SJCRH30 (cell line): ENCODE measurements at regions not wholly inside any gene's neighbourhood (a gene's known extent, or its start where the extent isn't known, plus 50 kb on each side); places are given as distances from the start of the nearest gene placed in this dataset.
"Not testable (repeated sequence)": the region's sequence is repeated elsewhere in the genome, so short reads cannot be mapped to it uniquely, and the experiment has no call there.

Source experiments
- DNase-seq, 2 experiments: peaks; one replicate each; pipeline ENCODE4 v3.0.0-alpha.2; 2015 to 2020
- H3K27ac ChIP-seq: fragments of 250-450 bp; sonication (Bioruptor Pico); 2 replicates; pipeline ENCODE4 v1.5.1; 2020; ENCODE audit warnings: mild to moderate bottlenecking, moderate library complexity
- H3K27me3 ChIP-seq: fragments of 250-450 bp; sonication (Bioruptor Pico); 2 replicates; pipeline ENCODE4 v1.5.1; 2020; ENCODE audit warnings: mild to moderate bottlenecking, moderate library complexity
- H3K36me3 ChIP-seq: fragments of 250-450 bp; sonication (Bioruptor Pico); 2 replicates; pipeline ENCODE4 v1.5.1; 2020; ENCODE audit warnings: mild to moderate bottlenecking, moderate library complexity
- H3K4me1 ChIP-seq: fragments of 250-450 bp; sonication (Bioruptor Pico); 2 replicates; pipeline ENCODE4 v1.5.1; 2020; ENCODE audit warnings: mild to moderate bottlenecking, moderate library complexity
- H3K4me3 ChIP-seq: fragments of 250-450 bp; sonication (Bioruptor Pico); 2 replicates; pipeline ENCODE4 v1.5.1; 2020; ENCODE audit warnings: mild to moderate bottlenecking, moderate library complexity
- H3K9me3 ChIP-seq: fragments of 250-450 bp; sonication (Bioruptor Pico); replicated peaks from 2 replicates; pipeline ENCODE4 v1.5.1; 2020; ENCODE audit warnings: mild to moderate bottlenecking, moderate library complexity

DNA sequence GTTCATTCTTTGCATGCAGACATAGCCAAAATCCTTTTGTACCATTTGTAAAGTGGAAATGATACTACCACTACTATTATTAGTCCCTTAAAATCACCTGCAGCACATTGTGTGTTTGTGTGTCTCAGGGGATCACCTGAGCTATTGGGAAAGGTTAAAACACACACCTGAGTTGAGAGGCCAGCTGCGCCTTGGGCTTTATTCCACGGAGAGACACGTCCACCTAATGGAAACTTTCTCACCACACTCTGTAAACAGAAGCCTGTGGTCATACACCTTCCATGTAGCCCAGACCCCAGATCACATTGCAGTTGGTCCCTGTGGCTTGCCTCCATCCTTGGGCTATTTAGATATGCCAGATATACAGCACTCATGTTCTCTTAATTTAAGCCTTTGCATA is 81.8 kb upstream of the SH3BP4 start:
- no peaks in the 10 kb centered on the region for H3K36me3 ChIP-seq
- no peaks in the 10 kb centered on the region for H3K9me3 ChIP-seq
- no peaks in the 10 kb centered on the region for H3K27me3 ChIP-seq
- no peak for DNase-seq
- no peaks in the 10 kb centered on the region for H3K4me1 ChIP-seq
- no peak overlapping the region for H3K4me3 ChIP-seq
- no peak overlapping the region for H3K27ac ChIP-seq

DNA sequence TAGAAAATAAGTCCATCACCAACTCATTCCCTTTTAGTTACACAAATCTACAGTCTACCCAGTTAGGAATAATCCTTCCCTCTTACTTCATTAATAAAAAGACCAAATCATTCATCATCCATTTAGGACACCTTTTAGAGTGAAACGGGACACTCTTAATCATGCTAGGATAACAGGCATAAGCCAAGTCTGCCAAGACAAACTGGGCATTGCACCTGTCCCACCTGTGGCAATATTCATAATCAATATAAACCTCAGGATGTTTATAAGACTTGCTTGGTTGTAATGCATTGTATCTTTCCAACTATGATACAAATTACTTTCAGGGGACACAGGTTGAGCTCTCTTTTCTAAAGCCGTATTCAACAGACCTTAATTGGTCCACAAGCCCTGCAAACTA is 82.7 kb upstream of the SH3BP4 start:
- Histone ChIP-seq H3K4me1 (no peaks in the 10 kb centered on the region), H3K4me3 (no peak overlapping the region), H3K9me3 (no peaks in the 10 kb centered on the region), H3K27ac (no peak overlapping the region), H3K27me3 (no peaks in the 10 kb centered on the region), H3K36me3 (no peaks in the 10 kb centered on the region)
- no peak for DNase-seq

DNA sequence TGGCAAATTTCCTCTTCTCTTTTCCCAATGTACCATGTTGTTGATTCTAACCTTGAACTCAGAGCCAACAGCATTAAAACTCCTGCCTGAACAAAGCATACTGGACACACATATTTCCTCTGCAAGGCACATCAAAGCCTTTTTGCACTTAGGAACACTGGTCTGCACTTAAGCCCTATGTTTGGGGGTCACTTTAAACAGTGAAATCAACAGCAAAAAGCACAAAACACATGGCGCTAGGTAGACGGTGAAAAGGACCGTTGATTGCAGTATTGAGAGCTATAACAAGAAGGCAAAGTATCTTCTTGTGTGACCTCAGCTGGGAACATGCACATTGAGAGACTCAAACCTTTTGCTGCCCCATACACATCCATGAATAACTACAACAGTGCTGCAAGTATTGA is 83.9 kb upstream of the SH3BP4 start:
- no peak for DNase-seq
- Histone ChIP-seq H3K27ac (no peak overlapping the region), H3K4me1 (peaks cover 8% of the 10 kb centered on the region; the same call in 1 of the 2 replicates), H3K27me3 (no peaks in the 10 kb centered on the region), H3K4me3 (no peak overlapping the region), H3K36me3 (no peaks in the 10 kb centered on the region), H3K9me3 (no peaks in the 10 kb centered on the region)

DNA sequence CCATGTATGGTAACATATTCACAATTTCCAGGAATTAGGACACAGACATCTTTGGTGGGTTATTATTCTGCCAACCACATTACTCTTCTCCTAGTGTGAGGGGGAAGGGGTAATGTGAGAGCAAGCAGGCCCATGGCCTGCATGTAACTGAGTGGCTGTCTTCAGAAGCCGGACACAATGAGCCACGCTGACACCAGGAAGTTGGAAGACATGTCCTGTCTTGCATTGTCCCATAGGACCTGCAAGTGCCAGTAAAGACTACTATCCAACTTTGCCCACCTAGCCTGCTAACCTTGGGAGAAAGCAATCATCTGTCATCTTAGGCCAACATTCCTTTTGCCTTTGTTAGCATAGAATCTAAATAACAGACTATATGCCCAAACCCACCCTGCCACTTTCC is 86.2 kb upstream of the SH3BP4 start:
- DNase-seq: no peak
- Histone ChIP-seq H3K27me3 (no peaks in the 10 kb centered on the region), H3K9me3 (no peaks in the 10 kb centered on the region), H3K4me3 (no peak overlapping the region), H3K27ac (no peak overlapping the region), H3K4me1 (peaks cover 10% of the 10 kb centered on the region; the same call in 1 of the 2 replicates), H3K36me3 (no peaks in the 10 kb centered on the region)

DNA sequence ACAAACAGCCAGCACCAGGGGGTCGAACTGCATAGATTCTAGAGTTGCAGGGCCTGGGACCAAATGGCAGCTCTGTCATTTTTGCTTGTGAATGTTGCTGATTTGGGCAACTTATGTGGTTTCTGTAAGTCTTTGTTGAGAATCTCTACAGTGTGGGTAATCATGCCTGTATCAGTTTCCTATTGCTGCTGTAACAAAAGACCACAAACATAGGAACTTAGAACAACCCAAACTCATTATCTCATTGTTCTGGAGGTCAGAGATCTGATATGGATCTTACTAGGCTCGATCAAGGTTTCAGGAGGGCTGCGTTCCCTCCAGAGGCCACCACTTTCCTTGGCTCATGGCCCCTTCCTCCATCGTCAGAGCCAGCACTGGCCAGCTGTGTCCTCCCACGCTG is 86.8 kb upstream of the SH3BP4 start:
- Histone ChIP-seq H3K27ac (no peak overlapping the region), H3K4me1 (peaks cover 10% of the 10 kb centered on the region; the same call in 1 of the 2 replicates), H3K4me3 (no peak overlapping the region), H3K27me3 (no peaks in the 10 kb centered on the region), H3K36me3 (no peaks in the 10 kb centered on the region), H3K9me3 (no peaks in the 10 kb centered on the region)
- DNase-seq: no peak

DNA sequence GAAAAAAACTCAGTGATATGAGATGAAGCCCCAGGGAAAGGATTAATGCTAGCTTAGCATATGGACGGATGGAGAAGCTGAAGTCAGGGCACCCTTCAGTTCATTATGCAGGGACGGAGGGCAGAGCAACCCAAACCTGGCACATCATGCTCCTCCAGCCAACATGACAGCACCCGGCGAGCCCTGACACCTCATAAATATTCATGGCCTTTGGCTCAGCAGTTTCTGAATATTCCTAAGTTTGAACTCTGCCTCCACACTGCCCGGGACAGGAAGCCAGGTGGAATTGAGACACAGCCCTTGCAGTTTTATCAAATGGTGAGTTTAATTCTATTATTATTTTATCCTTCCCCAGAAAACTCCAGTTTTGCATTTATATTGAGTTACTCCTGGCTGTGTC is 87.3 kb upstream of the SH3BP4 start:
- H3K4me1 ChIP-seq: peaks cover 10% of the 10 kb centered on the region; the same call in 1 of the 2 replicates
- no peaks in the 10 kb centered on the region for H3K9me3 ChIP-seq
- DNase-seq: no peak
- H3K27ac ChIP-seq: no peak overlapping the region
- H3K4me3 ChIP-seq: no peak overlapping the region
- no peaks in the 10 kb centered on the region for H3K27me3 ChIP-seq
- H3K36me3 ChIP-seq: no peaks in the 10 kb centered on the region

DNA sequence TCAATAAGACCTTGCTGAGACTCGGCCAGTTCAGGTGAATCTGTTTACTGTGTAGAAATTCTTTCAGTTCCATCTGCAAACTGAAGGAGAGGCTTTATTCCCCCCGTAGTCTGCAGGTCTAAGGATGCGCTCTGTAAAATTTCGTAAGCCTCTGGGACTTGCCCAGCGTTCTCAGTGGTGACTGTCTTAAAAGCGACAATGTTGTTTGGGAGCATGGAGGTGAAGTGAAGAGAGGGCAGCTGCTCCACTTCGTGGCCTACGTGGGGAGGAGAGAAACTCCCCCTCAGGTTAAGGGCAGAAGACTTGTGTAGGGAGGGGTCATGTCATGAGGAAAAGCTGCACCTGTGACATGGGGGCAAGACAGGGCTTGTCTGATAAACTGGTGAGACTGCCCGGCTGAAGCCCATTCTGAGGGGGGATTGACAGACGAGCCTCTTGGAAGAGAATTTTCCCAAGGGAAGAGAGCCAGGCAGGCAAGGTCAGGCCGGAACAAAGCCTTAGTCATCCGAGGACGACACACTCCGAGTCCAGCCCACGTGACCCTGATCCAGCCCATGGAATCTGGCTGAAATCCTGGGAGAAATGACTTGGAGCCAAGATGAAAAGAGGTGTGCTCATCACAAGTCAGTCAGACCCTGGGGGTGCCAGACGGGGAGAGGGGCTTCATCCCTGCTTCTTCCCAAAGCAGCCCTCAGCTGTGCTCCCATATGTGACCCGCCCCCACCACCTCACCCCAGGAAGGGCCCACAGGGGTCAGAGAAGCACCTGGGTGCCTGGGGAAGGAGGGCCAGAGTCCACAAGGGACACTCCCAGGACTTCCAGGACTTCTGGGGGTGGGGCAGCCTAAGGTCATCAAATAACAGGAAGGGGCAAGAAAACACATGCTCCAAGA is 88.5 kb upstream of the SH3BP4 start:
- Histone ChIP-seq H3K27me3 (no peaks in the 10 kb centered on the region), H3K27ac (no peak overlapping the region; the same call in 1 of the 2 replicates), H3K9me3 (no peaks in the 10 kb centered on the region), H3K4me1 (peaks cover 10% of the 10 kb centered on the region; the same call in 1 of the 2 replicates), H3K36me3 (no peaks in the 10 kb centered on the region), H3K4me3 (no peak overlapping the region)
- DNase-seq: peak; percentile 73 to 74

DNA sequence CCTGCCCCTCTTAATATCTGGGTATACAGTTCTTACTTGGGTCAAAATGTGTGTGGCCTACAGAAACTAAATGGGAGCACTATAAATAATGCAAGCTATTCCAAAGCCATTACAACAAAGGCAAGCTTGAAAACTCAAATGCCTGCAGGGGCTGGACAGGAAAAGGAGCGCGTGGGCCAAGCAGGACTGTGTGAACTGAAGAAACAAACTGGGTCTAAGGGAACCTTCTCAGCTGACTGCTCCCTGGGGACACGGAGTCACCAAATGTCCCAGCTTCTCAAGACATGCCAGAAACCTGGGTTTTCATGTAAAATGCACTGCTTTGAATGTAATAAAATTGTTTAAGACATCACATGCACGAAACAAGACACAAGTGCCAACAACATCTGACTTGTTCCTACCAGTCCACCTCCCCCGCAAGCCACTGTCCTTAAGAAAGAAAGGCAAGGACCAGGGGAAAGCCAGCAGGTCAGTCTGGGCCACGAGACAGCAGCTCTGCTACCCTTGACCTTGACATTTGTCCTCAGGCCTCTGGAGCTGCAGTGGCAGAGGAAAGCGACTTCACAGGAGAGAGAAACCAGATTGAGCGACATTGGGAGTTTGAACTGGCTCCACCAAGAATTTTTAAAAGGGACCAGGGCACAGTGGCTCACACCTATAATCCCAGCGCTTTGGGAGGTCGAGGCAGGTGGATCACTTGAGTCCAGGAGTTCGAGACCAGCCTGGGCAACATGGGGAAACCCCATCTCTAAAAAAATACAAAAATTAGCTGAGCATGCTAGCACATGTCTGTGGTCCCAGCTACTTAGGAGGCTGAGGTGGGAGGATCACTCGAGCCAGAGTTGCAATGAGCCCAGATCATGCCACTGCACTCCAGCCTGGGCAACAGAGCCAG is 89.7 kb upstream of the SH3BP4 start:
- no peaks in the 10 kb centered on the region for H3K36me3 ChIP-seq
- no peaks in the 10 kb centered on the region for H3K9me3 ChIP-seq
- H3K4me3 ChIP-seq: no peak overlapping the region
- DNase-seq: no peak
- H3K27me3 ChIP-seq: no peaks in the 10 kb centered on the region
- H3K4me1 ChIP-seq: peaks cover 10% of the 10 kb centered on the region; the same call in 1 of the 2 replicates
- H3K27ac ChIP-seq: no peak overlapping the region

DNA sequence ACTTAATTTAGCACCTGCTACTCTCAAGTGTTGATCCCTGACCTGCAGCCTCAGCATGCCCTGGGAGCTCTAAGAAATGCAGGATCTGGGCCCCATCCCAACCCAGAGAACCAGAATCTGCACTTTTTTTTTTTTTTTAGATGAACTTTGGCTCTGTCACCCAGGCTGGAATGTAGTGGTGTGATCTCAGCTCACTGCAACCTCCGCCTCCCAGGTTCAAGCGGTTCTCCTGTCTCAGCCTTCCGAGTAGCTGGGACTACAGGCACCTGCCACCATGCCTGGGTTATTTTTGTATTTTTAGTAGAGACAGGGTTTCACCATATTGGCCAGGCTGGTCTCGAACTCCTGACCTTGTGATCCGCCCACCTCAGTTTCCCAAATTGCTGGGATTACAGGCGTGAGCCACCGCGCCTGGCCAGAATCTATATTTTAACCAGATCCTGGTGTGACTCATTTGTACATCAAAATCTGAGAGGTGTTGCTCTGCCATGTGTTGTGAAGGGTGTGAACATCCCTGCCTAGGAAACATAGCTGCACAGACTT is 92.4 kb upstream of the SH3BP4 start:
- not testable (repeated sequence) for H3K27ac ChIP-seq, DNase-seq, H3K9me3 ChIP-seq, H3K27me3 ChIP-seq, H3K4me3 ChIP-seq, H3K36me3 ChIP-seq
- H3K4me1 ChIP-seq: peaks cover 10% of the 10 kb centered on the region; the same call in 1 of the 2 replicates

DNA sequence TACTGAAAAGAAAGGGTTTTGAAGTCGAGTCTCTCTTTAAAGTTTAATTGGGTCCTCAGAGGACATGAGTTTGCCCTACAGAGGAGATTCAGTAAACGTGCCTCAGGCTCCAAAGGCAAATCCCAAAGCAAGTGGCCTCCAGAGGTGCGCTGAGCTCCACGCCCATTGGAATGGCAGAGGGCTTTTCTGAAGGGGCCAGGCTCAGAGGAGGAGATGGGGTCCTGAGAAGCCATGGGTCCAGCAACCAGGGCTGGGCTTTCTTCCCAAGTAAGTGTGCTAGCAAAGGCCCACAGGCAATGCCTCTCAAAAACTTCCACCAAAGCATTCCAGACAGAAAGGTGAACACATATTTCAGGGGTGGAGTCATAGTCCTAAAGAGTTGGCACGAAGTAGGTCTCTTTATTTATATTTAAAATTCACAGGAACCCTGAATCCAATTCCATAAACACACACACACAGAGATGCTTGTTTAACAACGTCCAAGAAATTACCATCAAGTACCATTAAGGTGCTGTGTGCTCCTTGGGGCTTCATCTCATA is 93.0 kb upstream of the SH3BP4 start:
- H3K27me3 ChIP-seq: no peaks in the 10 kb centered on the region
- no peak overlapping the region for H3K27ac ChIP-seq
- H3K4me1 ChIP-seq: peaks cover 10% of the 10 kb centered on the region; the same call in 1 of the 2 replicates
- no peaks in the 10 kb centered on the region for H3K36me3 ChIP-seq
- H3K9me3 ChIP-seq: 0 out of 2 replicates have a peak, but pooled peaks cover 3% of the 10 kb centered on the region
- no peak for DNase-seq
- H3K4me3 ChIP-seq: no peak overlapping the region

DNA sequence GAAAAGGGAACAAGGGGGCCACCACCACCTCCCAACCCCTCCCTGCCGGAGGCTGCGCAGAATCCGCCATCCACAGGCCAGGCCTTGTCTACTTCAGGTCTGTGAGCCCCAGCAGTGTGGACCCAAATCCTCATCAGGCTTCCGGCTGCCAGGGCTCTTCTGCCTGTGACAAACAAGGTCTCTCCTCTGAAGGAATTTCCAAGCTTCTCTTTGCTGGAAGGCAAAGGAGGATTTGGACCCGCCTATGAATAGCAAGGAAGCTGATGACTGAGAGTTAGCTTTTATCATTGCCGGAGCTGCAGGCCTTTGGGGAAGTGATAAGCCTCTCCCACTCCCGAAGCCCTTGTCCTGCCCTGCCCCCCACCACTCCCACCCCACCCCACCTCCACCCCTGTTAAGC is 93.7 kb upstream of the SH3BP4 start:
- 0 out of 2 replicates have a peak, but pooled peaks cover 5% of the 10 kb centered on the region for H3K4me1 ChIP-seq
- no peaks in the 10 kb centered on the region for H3K36me3 ChIP-seq
- DNase-seq: no peak

DNA sequence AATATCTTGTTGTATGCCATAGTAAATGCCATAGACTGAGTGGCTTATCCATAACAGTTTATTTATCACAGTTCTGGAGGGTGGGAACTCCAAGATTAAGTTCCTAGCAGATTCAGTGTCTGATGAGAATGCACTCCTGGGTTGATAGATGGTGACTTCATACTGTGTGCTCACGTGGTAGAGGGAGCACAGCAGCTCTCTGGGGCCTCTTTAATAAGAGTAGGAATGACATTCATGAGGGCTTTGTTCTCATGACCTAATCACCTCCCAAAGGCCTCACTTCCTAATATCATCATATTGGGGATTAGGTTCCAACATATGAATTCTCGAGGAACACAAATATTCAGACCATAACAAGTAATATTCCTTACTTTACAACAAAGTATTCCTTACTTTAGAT is 98.1 kb upstream of the SH3BP4 start:
- Histone ChIP-seq H3K27ac (no peak overlapping the region), H3K9me3 (0 out of 2 replicates have a peak, but pooled peaks cover 3% of the 10 kb centered on the region), H3K4me3 (no peak overlapping the region), H3K27me3 (no peaks in the 10 kb centered on the region), H3K36me3 (no peaks in the 10 kb centered on the region), H3K4me1 (no peaks in the 10 kb centered on the region)
- no peak for DNase-seq

More for the DNA sequence above, 93.7 kb upstream of the SH3BP4 start:
- 0 out of 2 replicates have a peak, but pooled peaks cover 3% of the 10 kb centered on the region for H3K9me3 ChIP-seq
- H3K27me3 ChIP-seq: no peaks in the 10 kb centered on the region
- H3K4me3 ChIP-seq: no peak overlapping the region
- no peak overlapping the region for H3K27ac ChIP-seq

DNA sequence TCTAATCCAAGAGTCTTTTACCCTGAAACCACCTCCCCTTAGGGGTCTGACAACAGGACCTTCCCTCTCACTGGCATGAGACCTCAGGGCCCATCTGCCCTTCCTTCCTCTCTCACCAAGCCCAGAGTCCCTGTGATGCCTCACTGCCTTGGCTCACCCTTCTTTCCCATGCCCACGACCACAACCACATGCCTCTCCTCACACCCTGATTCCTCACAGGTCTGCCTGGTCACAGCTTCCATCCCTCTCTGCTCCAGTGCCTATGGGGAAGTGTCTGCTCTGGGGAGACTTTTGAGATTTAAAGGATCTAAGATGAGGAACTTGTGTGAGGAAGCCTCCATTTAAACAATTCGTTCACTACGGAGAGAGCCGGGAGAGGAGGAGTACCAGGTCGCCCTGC is 98.9 kb upstream of the SH3BP4 start:
- Histone ChIP-seq H3K27me3 (no peaks in the 10 kb centered on the region), H3K9me3 (0 out of 2 replicates have a peak, but pooled peaks cover 3% of the 10 kb centered on the region), H3K4me1 (no peaks in the 10 kb centered on the region), H3K27ac (no peak overlapping the region), H3K4me3 (no peak overlapping the region), H3K36me3 (no peaks in the 10 kb centered on the region)
- DNase-seq: no peak

DNA sequence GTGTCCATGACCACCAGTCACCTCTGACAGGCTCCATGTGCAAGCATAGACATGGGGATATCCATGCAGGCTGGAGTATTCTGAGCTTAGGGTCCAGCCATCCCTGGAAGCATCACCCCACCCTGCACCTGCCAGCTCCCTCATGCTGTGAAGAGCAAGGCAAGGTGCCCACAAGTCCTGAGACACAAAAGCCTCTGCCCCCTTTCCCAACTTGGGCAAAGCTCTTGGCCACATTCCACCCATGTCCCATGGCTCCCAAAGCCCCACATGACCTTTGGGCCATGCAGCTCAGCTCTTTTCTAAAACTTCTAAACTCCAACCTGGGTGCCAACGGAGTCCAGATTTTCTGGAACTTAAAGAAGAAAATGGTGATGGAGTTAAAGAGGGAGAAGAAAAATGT is 99.8 kb upstream of the SH3BP4 start:
- H3K27ac ChIP-seq: no peak overlapping the region
- no peaks in the 10 kb centered on the region for H3K36me3 ChIP-seq
- H3K27me3 ChIP-seq: no peaks in the 10 kb centered on the region
- H3K4me1 ChIP-seq: no peaks in the 10 kb centered on the region
- DNase-seq: no peak
- 0 out of 2 replicates have a peak, but pooled peaks cover 3% of the 10 kb centered on the region for H3K9me3 ChIP-seq
- no peak overlapping the region for H3K4me3 ChIP-seq
